Sigmoid colon (tissue), 6 donors: ENCODE measurements at regions not wholly inside any gene's neighbourhood (a gene's known extent, or its start where the extent isn't known, plus 50 kb on each side); places are given as distances from the start of the nearest gene placed in this dataset.

Experiments used
- DNase-seq: peaks from one replicate; pipeline ENCODE4 v3.0.0-alpha.2; 2019
- H3K27ac ChIP-seq, 4 donors: fragments of 200-600 bp; sonication (generic); one replicate each; pipeline ENCODE4 v1.5.1; 2016 to 2019; ENCODE audit warnings: mild to moderate bottlenecking in 1 of 4
- H3K27me3 ChIP-seq, 3 donors: fragments of 200-600 bp; sonication (generic); one replicate each; pipeline ENCODE4 v1.5.1; 2019; ENCODE audit warnings: mild to moderate bottlenecking in 1 of 3
- H3K36me3 ChIP-seq, 4 donors: fragments of 200-600 bp; sonication (generic); one replicate each; pipeline ENCODE4 v1.5.1; 2016 to 2019
- H3K4me1 ChIP-seq, 4 donors: fragments of 200-600 bp; sonication (generic); one replicate each; pipeline ENCODE4 v1.5.1; 2017 to 2019
- H3K4me3 ChIP-seq, 4 donors: fragments of 200-600 bp; sonication (generic); one replicate each; pipeline ENCODE4 v1.5.1; 2017 to 2019; ENCODE audit warnings: mild to moderate bottlenecking in 2 of 4, moderate library complexity in 1 of 4
- H3K9me3 ChIP-seq, 4 donors: fragments of 200-600 bp in 3 of 4; sonication (generic) in 3 of 4; one replicate each; pipeline versions ENCODE4 v1.5.1 to v1.6.1; 2013 to 2019
- EP300 ChIP-seq, 4 donors: sonication (generic); formaldehyde crosslinking; IDR thresholded peaks; one replicate each; pipeline ENCODE4 v1.6.1; 2017; ENCODE audit warnings: antibody characterized with exemption in 4 of 4
- POLR2A ChIP-seq, 2 donors: fragments of 450-650 bp; IDR thresholded peaks; one replicate each; pipeline ENCODE4 v1.6.1; 2016; ENCODE audit warnings: antibody characterized with exemption in 2 of 2, mild to moderate bottlenecking in 2 of 2, moderate library complexity in 2 of 2
- POLR2AphosphoS5 ChIP-seq, 4 donors: sonication (generic); formaldehyde crosslinking; IDR thresholded peaks; one replicate each; pipeline ENCODE4 v1.6.1; 2017; ENCODE audit warnings: antibody characterized with exemption in 4 of 4
- WGBS, 2 donors: extraction: QIAGEN DNeasy Blood & Tissue Kit; methylation state at CpG; one replicate each; pipeline ENCODE4 v1.1.7; 2013; 5-methylcytosine and 5-hydroxymethylcytosine counted together
- intact Hi-C: fragments of 100-400 bp; cut with DNase I; formaldehyde crosslinking; loops from one replicate; pipeline ENCODE4 v1.15.1; 2023
- TF ChIP-seq, protein P1 (sequence below), 4 experiments: fragments of 450-650 bp in 3 of 4; fragments of 200-600 bp in 1 of 4; IDR thresholded peaks; one replicate each; pipeline ENCODE4 v1.5.1; 2016 to 2019; ENCODE audit warnings: antibody characterized with exemption in 4 of 4, mild to moderate bottlenecking in 3 of 4, moderate library complexity in 2 of 4
- donor health status: healthy with polysubstance abuse.
- donor health status: healthy.

DNA sequence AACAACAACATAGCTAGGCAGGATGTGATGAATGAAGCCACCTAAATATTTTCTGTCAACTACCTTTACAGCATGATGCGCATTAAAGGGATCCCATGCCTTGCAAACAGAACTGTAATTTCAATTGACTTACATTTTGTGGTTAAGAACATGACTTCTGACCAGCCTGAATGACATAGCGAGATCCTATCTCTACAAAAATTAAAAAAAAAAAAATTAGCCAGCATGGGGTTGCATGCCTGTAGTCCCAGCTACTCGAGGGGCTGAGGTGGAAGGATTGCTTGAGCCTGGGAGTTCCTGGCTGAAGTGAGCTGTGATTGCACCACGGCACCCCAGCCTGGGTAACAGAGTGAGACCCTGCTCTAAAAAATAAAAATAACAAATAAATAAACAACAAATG lies 680.6 kb downstream of the IQCM start:
- 85 to 89% methylated on average over 4 of the region's 4 CpGs for WGBS, 2 donors
- Histone ChIP-seq H3K9me3 (peaks cover 0 to 6% (median 0%) of the 10 kb centered on the region in 4 donors), H3K27me3 (no peaks in the 10 kb centered on the region), H3K4me3 (no peak overlapping the region), H3K27ac (no peak overlapping the region), H3K36me3 (no peaks in the 10 kb centered on the region), H3K4me1 (no peaks in the 10 kb centered on the region)
- no peak for TF ChIP-seq POLR2A (IDR thresholded peaks at IDR 0.05)
- TF ChIP-seq POLR2AphosphoS5 (IDR thresholded peaks at IDR 0.05): no peak
- TF ChIP-seq, protein P1, sequence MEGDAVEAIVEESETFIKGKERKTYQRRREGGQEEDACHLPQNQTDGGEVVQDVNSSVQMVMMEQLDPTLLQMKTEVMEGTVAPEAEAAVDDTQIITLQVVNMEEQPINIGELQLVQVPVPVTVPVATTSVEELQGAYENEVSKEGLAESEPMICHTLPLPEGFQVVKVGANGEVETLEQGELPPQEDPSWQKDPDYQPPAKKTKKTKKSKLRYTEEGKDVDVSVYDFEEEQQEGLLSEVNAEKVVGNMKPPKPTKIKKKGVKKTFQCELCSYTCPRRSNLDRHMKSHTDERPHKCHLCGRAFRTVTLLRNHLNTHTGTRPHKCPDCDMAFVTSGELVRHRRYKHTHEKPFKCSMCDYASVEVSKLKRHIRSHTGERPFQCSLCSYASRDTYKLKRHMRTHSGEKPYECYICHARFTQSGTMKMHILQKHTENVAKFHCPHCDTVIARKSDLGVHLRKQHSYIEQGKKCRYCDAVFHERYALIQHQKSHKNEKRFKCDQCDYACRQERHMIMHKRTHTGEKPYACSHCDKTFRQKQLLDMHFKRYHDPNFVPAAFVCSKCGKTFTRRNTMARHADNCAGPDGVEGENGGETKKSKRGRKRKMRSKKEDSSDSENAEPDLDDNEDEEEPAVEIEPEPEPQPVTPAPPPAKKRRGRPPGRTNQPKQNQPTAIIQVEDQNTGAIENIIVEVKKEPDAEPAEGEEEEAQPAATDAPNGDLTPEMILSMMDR (IDR thresholded peaks at IDR 0.05): no peak
- TF ChIP-seq EP300 (IDR thresholded peaks at IDR 0.05): no peak
- intact Hi-C loops: no loop called here
- DNase-seq: no peak

DNA sequence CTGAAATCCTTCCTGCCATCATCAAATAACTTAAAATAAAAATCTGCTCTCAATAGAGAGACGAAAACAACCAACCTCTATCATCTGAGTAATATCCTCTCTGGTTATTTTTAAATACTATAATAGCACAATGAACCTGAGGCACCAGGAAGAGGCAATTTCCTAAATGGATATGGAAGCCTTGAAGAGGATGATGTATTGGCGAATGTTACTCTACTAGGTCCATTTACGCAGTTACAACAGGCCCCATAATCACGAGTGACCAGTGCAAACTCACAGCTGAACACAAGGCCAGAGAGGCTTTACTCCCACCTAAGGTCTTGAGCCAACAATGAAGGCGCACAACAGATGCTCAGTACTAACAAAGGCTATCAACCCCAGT lies 678.8 kb upstream of the NR3C2 start:
- no peaks in the 10 kb centered on the region for H3K36me3 ChIP-seq
- no peaks in the 10 kb centered on the region for H3K4me1 ChIP-seq
- DNase-seq: no peak
- TF ChIP-seq POLR2AphosphoS5 (IDR thresholded peaks at IDR 0.05): no peak
- TF ChIP-seq, protein P1 (IDR thresholded peaks at IDR 0.05): no peak
- no peak for TF ChIP-seq POLR2A (IDR thresholded peaks at IDR 0.05)
- no peak for TF ChIP-seq EP300 (IDR thresholded peaks at IDR 0.05)
- WGBS, 2 donors: 79 to 91% methylated on average over 5 of the region's 5 CpGs
- no peak overlapping the region for H3K27ac ChIP-seq
- H3K27me3 ChIP-seq: no peaks in the 10 kb centered on the region
- H3K9me3 ChIP-seq: no peaks in the 10 kb centered on the region
- no peak overlapping the region for H3K4me3 ChIP-seq
- intact Hi-C loops: no loop called here

DNA sequence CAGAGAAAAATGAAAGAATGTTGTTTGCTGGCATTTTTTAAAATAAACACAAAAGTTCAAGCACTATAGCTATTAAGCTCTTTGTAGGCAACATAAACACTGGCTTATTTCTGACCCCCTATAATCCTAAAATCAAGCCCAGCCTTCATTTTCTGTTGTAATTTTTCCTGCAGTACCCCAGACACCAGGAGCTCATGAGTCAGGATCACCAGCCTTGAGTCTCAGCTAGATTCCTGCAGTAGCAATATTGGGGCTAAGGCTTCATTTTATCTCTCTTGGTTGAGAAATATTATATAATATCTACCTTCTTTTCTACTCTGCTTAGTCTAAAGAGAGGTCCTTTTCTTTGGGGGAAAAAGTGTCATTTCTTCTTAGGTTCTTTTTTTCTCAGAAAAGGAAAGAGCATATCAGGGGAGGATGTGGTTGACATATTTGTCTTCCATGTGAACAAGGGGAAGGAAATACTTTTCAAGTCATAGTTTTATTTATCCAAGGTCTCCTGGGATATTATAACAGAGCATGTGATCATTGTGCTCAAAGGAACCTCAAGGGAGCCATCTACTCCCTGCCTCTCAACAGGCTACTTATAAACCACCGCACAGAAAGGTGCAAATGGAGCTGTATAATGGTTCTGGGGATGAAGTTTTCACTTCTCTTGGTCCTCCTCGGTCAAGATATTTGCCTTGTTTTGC lies 678.3 kb upstream of the NR3C2 start:
- no peaks in the 10 kb centered on the region for H3K27me3 ChIP-seq
- no peaks in the 10 kb centered on the region for H3K9me3 ChIP-seq
- 51 to 96% methylated on average over 2 of the region's 2 CpGs for WGBS, 2 donors
- H3K36me3 ChIP-seq: no peaks in the 10 kb centered on the region
- H3K4me1 ChIP-seq: no peaks in the 10 kb centered on the region
- no peak for TF ChIP-seq EP300 (IDR thresholded peaks at IDR 0.05)
- TF ChIP-seq POLR2AphosphoS5 (IDR thresholded peaks at IDR 0.05): no peak
- TF ChIP-seq, protein P1 (IDR thresholded peaks at IDR 0.05): no peak
- no peak for TF ChIP-seq POLR2A (IDR thresholded peaks at IDR 0.05)
- intact Hi-C loops: no loop called here
- no peak overlapping the region for H3K27ac ChIP-seq
- H3K4me3 ChIP-seq: no peak overlapping the region
- no peak for DNase-seq

DNA sequence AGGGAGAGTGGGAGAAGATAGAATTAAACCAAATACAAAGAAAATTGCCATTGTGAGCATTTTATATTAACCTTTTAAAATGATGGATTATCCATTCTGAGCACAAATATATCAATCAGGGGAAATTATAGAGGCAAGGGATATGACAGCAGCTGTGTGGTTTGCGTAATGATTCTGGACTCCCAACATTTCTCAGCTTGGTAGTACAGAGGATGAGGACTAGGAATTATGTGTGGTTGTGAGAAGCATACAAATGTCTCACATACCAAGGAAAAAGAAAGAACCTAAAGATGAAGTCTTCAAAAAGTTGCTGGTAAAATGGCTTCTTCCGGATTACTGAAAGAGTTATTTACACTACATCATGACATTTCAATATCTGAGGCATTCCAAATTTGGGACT lies 674.6 kb upstream of the NR3C2 start:
- H3K36me3 ChIP-seq: no peaks in the 10 kb centered on the region
- no peak overlapping the region for H3K4me3 ChIP-seq
- intact Hi-C loops: no loop called here
- TF ChIP-seq EP300 (IDR thresholded peaks at IDR 0.05) (no peak), POLR2A (IDR thresholded peaks at IDR 0.05) (no peak), POLR2AphosphoS5 (IDR thresholded peaks at IDR 0.05) (no peak)
- TF ChIP-seq, protein P1 (IDR thresholded peaks at IDR 0.05): no peak
- H3K4me1 ChIP-seq: peaks cover 0 to 3% (median 0%) of the 10 kb centered on the region in 4 donors
- H3K27me3 ChIP-seq: no peaks in the 10 kb centered on the region
- H3K27ac ChIP-seq: no peak overlapping the region
- no peaks in the 10 kb centered on the region for H3K9me3 ChIP-seq
- DNase-seq: no peak
- WGBS, 2 donors: 94 to 96% methylated on average over 2 of the region's 2 CpGs
